Upper lobe of left lung (tissue), 6 donors: ENCODE measurements at regions not wholly inside any gene's neighbourhood (a gene's known extent, or its start where the extent isn't known, plus 50 kb on each side); places are given as distances from the start of the nearest gene placed in this dataset.

Experiments
- ATAC-seq, 2 donors: fragments of 200-7000 bp; cut with Tn5 transposase; one replicate each; pipeline ENCODE4 v1.9.1; 2022; ENCODE audit warnings: mild to moderate bottlenecking in 2 of 2, moderate library complexity in 2 of 2; ENCODE audit not compliant: low FRiP score in 2 of 2
- DNase-seq, 2 donors: peaks; one replicate each; pipeline ENCODE4 v3.0.0-alpha.2; 2019 to 2020
- H3K27ac ChIP-seq, 4 donors: fragments of 200-600 bp; sonication (generic); one replicate each; pipeline ENCODE4 v1.5.1; 2016 to 2019
- H3K27me3 ChIP-seq, 4 donors: fragments of 200-600 bp; sonication (generic); one replicate each; pipeline ENCODE4 v1.5.1; 2017 to 2019
- H3K36me3 ChIP-seq, 4 donors: fragments of 200-600 bp; sonication (generic); one replicate each; pipeline ENCODE4 v1.5.1; 2016 to 2019
- H3K4me1 ChIP-seq, 4 donors: fragments of 200-600 bp; sonication (generic); one replicate each; pipeline ENCODE4 v1.5.1; 2018 to 2019
- H3K4me3 ChIP-seq, 4 donors: fragments of 200-600 bp; sonication (generic); one replicate each; pipeline ENCODE4 v1.5.1; 2017 to 2019; ENCODE audit warnings: mild to moderate bottlenecking in 2 of 4, moderate library complexity in 1 of 4
- H3K9me3 ChIP-seq, 4 donors: fragments of 200-600 bp; sonication (generic); one replicate each; pipeline ENCODE4 v1.5.1; 2018 to 2019
- EP300 ChIP-seq, 4 donors: sonication (generic); formaldehyde crosslinking; IDR thresholded peaks; one replicate each; pipeline ENCODE4 v1.5.1; 2017; ENCODE audit warnings: antibody characterized with exemption in 4 of 4, control low read depth in 2 of 4
- POLR2A ChIP-seq, 4 donors: fragments of 450-650 bp; IDR thresholded peaks; one replicate each; pipeline ENCODE4 v1.5.1; 2016 to 2017; ENCODE audit warnings: antibody characterized with exemption in 4 of 4, mild to moderate bottlenecking in 2 of 4
- POLR2AphosphoS5 ChIP-seq, 2 donors: sonication (generic); formaldehyde crosslinking; IDR thresholded peaks; one replicate each; pipeline ENCODE4 v1.5.1; 2017; ENCODE audit warnings: antibody characterized with exemption in 2 of 2
- WGBS, 2 donors: methylation state at CpG; one replicate each; pipeline ENCODE4 v1.1.5; 2017 to 2018; 5-methylcytosine and 5-hydroxymethylcytosine counted together
- TF ChIP-seq, protein P1 (sequence below), 6 experiments: fragments of 450-650 bp in 4 of 6; fragments of 200-600 bp in 2 of 6; sonication (generic) in 2 of 6; IDR thresholded peaks; one replicate each; pipeline ENCODE4 v1.5.1; 2016 to 2019; ENCODE audit warnings: antibody characterized with exemption in 6 of 6
- donor health status: DM: no; HTN: no; CAD: no; lungs with moderate emphysema.
- donor health status: DM: no; HTN: yes; CAD: no; lungs with severe emphysema.

DNA sequence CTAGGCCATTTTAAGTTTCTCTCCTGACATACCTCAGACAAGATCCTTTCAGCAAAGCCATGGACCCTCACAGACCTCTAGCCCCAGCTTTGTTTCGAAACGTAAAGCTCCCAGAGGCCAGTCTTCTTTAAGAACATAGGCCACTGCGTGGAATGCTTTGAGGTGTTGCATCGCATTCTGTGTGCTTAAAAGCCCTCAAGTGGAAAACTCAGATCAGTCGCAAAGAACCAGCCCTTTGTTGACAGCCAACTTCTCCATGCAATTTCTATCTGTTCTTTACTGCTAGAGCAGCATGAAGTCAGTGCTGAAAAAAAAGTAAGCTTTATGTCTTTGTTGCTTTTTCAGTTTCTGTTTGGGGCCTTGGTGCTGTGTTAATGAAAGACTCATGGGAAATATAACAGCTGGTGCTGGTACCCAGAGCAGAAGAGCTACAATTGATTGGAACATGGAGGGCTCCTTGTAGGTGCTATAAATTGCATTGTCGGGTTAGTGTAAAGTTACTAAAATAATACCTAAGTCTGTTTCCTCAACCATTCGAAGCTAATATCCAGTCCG, 142.6 kb downstream of the MAP3K7 start:
- DNase-seq (no peak), ATAC-seq (no peak)
- WGBS, 2 donors = 80 to 85% methylated on average over 8 of the region's 8 CpGs
- Histone ChIP-seq H3K9me3 (no peaks in the 10 kb centered on the region), H3K36me3 (no peaks in the 10 kb centered on the region), H3K27me3 (no peaks in the 10 kb centered on the region), H3K4me3 (no peak overlapping the region), H3K4me1 (no peaks in the 10 kb centered on the region), H3K27ac (no peak overlapping the region)
- no peak for TF ChIP-seq EP300 (IDR thresholded peaks at IDR 0.05)
- TF ChIP-seq POLR2A (IDR thresholded peaks at IDR 0.05) = no peak
- TF ChIP-seq POLR2AphosphoS5 (IDR thresholded peaks at IDR 0.05) = no peak

DNA sequence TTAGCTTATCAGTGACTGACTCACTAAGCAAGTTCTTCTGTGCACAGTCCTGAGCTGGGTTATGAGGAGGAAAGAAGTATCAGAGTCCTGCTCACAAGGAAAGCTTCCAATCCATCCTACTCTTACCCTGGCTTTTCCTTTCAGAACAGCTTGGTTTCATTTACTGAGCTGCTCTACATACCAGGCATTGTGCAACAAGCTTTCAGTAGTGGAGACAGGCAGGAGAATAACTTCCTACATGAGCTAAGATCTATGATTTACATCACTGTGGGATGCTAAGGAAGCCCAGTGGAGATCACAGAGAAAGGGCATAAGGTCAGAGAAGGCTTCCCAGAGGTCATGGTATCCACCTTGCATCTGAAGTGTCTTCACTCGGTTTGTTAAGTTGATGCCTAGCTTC, 144.5 kb downstream of the MAP3K7 start:
- 64 to 75% methylated on average over 1 of the region's 1 CpG for WGBS, 2 donors
- Histone ChIP-seq H3K27me3 (no peaks in the 10 kb centered on the region), H3K27ac (no peak overlapping the region), H3K4me1 (no peaks in the 10 kb centered on the region), H3K36me3 (no peaks in the 10 kb centered on the region), H3K4me3 (no peak overlapping the region), H3K9me3 (no peaks in the 10 kb centered on the region)
- ATAC-seq = no peak
- TF ChIP-seq POLR2A (IDR thresholded peaks at IDR 0.05) (no peak), POLR2AphosphoS5 (IDR thresholded peaks at IDR 0.05) (no peak), EP300 (IDR thresholded peaks at IDR 0.05) (no peak)
- TF ChIP-seq, protein P1, sequence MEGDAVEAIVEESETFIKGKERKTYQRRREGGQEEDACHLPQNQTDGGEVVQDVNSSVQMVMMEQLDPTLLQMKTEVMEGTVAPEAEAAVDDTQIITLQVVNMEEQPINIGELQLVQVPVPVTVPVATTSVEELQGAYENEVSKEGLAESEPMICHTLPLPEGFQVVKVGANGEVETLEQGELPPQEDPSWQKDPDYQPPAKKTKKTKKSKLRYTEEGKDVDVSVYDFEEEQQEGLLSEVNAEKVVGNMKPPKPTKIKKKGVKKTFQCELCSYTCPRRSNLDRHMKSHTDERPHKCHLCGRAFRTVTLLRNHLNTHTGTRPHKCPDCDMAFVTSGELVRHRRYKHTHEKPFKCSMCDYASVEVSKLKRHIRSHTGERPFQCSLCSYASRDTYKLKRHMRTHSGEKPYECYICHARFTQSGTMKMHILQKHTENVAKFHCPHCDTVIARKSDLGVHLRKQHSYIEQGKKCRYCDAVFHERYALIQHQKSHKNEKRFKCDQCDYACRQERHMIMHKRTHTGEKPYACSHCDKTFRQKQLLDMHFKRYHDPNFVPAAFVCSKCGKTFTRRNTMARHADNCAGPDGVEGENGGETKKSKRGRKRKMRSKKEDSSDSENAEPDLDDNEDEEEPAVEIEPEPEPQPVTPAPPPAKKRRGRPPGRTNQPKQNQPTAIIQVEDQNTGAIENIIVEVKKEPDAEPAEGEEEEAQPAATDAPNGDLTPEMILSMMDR (IDR thresholded peaks at IDR 0.05) = no peak
- DNase-seq = no peak

DNA sequence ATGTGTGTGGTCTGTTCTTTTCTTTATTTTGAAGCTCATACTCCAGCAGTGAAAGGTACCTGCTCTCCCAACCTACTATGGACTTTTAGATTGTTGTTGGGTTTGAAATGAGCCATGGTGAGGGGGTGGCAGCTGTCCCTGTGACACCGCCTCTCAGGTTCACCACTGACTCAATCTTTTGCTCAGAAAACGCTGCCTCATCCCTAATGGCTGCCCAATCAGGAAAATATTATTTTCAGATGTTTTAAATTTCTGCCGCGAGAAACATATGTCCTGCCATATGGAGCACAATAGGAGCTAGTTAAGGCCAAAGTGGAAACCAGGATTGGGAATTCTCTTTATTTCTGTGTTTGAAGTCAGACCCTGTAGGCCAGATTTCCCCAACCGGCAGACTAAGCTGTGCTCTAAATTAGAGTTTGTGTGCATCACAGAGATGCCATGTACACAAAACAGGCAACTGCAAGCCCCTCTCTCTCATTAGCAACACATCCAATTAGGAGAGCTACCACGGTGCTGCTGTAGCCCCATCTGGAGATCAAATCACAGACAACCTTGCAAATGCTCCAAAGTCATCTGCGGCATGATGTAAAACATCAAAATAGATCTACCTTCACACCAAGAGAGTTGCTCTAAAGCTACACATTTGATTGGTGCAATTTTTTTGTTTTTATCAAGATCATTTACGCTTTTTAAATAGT, 144.1 kb upstream of the BACH2 start:
- Histone ChIP-seq H3K4me1 (no peaks in the 10 kb centered on the region), H3K4me3 (no peak overlapping the region), H3K27ac (no peak overlapping the region), H3K27me3 (no peaks in the 10 kb centered on the region), H3K9me3 (no peaks in the 10 kb centered on the region), H3K36me3 (no peaks in the 10 kb centered on the region)
- WGBS, 2 donors = 91 to 97% methylated on average over 8 of the region's 8 CpGs
- DNase-seq (no peak), ATAC-seq (no peak)
- no peak for TF ChIP-seq EP300 (IDR thresholded peaks at IDR 0.05)
- no peak for TF ChIP-seq POLR2AphosphoS5 (IDR thresholded peaks at IDR 0.05)
- no peak for TF ChIP-seq POLR2A (IDR thresholded peaks at IDR 0.05)
- TF ChIP-seq, protein P1 (IDR thresholded peaks at IDR 0.05) = no peak

DNA sequence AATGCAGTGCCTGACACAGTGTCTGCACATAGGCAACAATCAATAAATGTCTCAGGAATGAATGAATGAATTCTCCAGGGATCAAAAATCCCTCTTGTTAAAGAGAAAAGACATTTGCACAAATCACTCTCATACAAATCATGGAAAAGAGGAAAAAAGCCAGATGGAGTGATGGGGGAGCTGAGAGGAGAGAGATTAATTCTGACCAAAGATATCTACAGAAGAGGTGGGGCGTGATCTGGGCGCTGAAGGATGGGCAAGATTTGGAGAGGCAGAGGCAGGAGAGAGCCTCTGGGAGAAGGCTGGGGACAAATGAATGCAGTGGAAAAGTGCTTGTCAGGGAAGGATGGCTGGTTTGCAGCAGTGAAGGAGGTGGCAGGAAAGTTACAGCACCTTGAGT, 142.9 kb upstream of the BACH2 start:
- Histone ChIP-seq H3K27me3 (no peaks in the 10 kb centered on the region), H3K27ac (no peak overlapping the region), H3K4me3 (no peak overlapping the region), H3K4me1 (no peaks in the 10 kb centered on the region), H3K36me3 (no peaks in the 10 kb centered on the region), H3K9me3 (no peaks in the 10 kb centered on the region)
- no peak for TF ChIP-seq POLR2A (IDR thresholded peaks at IDR 0.05)
- TF ChIP-seq POLR2AphosphoS5 (IDR thresholded peaks at IDR 0.05) = no peak
- no peak for TF ChIP-seq EP300 (IDR thresholded peaks at IDR 0.05)
- TF ChIP-seq, protein P1 (IDR thresholded peaks at IDR 0.05) = no peak
- DNase-seq = no peak
- WGBS, 2 donors = 82 to 91% methylated on average over 2 of the region's 2 CpGs
- no peak for ATAC-seq

DNA sequence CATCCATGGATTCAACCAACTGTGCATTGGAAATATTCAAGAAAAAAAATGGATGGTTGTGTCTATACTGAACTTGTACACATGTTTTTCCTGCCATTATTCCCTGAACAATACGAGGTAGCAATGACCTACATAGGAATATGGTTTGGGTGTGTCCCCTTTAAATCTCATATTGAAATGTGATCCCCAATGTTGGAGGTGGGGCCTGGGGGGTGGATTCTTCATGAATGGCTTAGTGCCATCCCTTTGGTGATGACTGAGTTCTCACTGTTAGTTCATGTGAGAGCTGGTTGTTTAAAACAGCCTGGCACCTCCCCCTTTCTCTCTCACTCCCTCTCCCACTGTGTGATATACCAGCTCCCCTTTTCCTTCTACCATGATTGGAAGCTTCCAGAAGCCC, 139.8 kb upstream of the BACH2 start:
- Histone ChIP-seq H3K4me3 (no peak overlapping the region), H3K4me1 (no peaks in the 10 kb centered on the region), H3K27ac (no peak overlapping the region), H3K9me3 (no peaks in the 10 kb centered on the region), H3K27me3 (no peaks in the 10 kb centered on the region), H3K36me3 (no peaks in the 10 kb centered on the region)
- ATAC-seq (no peak), DNase-seq (no peak)
- TF ChIP-seq POLR2AphosphoS5 (IDR thresholded peaks at IDR 0.05) (no peak), EP300 (IDR thresholded peaks at IDR 0.05) (no peak), POLR2A (IDR thresholded peaks at IDR 0.05) (no peak)
- TF ChIP-seq, protein P1 (IDR thresholded peaks at IDR 0.05) = no peak
- WGBS, 2 donors = 61 to 69% methylated on average over 1 of the region's 1 CpG
